Lower lobe of right lung (tissue), 2 donors: ENCODE measurements at regions not wholly inside any gene's neighbourhood (a gene's known extent, or its start where the extent isn't known, plus 50 kb on each side); places are given as distances from the start of the nearest gene placed in this dataset.

Experiments used
- ATAC-seq, 2 donors: fragments of 200-7000 bp; cut with Tn5 transposase; one replicate each; pipeline ENCODE4 v1.9.1; 2020 to 2022; ENCODE audit warnings: mild to moderate bottlenecking in 2 of 2, moderate library complexity in 2 of 2
- DNase-seq: peaks from one replicate; pipeline ENCODE4 v3.0.0-alpha.2; 2020
- H3K27ac ChIP-seq: fragments of 200-600 bp; one replicate; pipeline ENCODE4 v1.8.0; 2022
- H3K27me3 ChIP-seq: fragments of 200-600 bp; one replicate; pipeline ENCODE4 v1.8.0; 2022; ENCODE audit warnings: low read depth
- H3K36me3 ChIP-seq: fragments of 200-600 bp; one replicate; pipeline ENCODE4 v1.8.0; 2022; ENCODE audit warnings: mild to moderate bottlenecking
- H3K4me1 ChIP-seq: fragments of 200-600 bp; one replicate; pipeline ENCODE4 v1.8.0; 2022
- H3K4me3 ChIP-seq: fragments of 200-600 bp; one replicate; pipeline ENCODE4 v1.8.0; 2022; ENCODE audit warnings: mild to moderate bottlenecking
- H3K9me3 ChIP-seq: fragments of 200-600 bp; one replicate; pipeline ENCODE4 v1.8.0; 2022
- CTCF ChIP-seq: fragments of 200-600 bp; IDR thresholded peaks from one replicate; pipeline ENCODE4 v1.8.0; 2022; ENCODE audit warnings: antibody characterized with exemption, mild to moderate bottlenecking
- intact Hi-C: fragments of 100-400 bp; cut with DNase I; formaldehyde crosslinking; loops from one replicate; pipeline ENCODE4 v1.11.0; 2022
- donor health status: DM: no; HTN: yes; CAD: no; lungs with severe emphysema.

- intact Hi-C loops = no loop called here
- H3K27ac ChIP-seq = no peak overlapping the region
- H3K4me1 ChIP-seq = no peaks in the 10 kb centered on the region
- no peaks in the 10 kb centered on the region for H3K36me3 ChIP-seq
- no peaks in the 10 kb centered on the region for H3K9me3 ChIP-seq
- DNase-seq (no peak), ATAC-seq (no peak)
- TF ChIP-seq CTCF = no peak
- no peak overlapping the region for H3K4me3 ChIP-seq
- no peaks in the 10 kb centered on the region for H3K27me3 ChIP-seq
Measured at GRCh38 chr20:4552075-4552640, 134.1 kb upstream of the PRNP start.

- no peaks in the 10 kb centered on the region for H3K4me1 ChIP-seq
- no peaks in the 10 kb centered on the region for H3K9me3 ChIP-seq
- H3K4me3 ChIP-seq = no peak overlapping the region
- no peaks in the 10 kb centered on the region for H3K27me3 ChIP-seq
- ATAC-seq (no peak), DNase-seq (no peak)
- intact Hi-C loops = no loop called here
- no peak for TF ChIP-seq CTCF
- no peak overlapping the region for H3K27ac ChIP-seq
- no peaks in the 10 kb centered on the region for H3K36me3 ChIP-seq
Measured at GRCh38 chr20:4550740-4551139, 135.5 kb upstream of the PRNP start.

- no peak for TF ChIP-seq CTCF
- no peaks in the 10 kb centered on the region for H3K36me3 ChIP-seq
- H3K9me3 ChIP-seq = no peaks in the 10 kb centered on the region
- intact Hi-C loops = no loop called here
- no peak for DNase-seq
- no peak overlapping the region for H3K4me3 ChIP-seq
- H3K27me3 ChIP-seq = no peaks in the 10 kb centered on the region
- H3K27ac ChIP-seq = no peak overlapping the region
- no peaks in the 10 kb centered on the region for H3K4me1 ChIP-seq
- ATAC-seq = no peak
Measured at GRCh38 chr20:4549711-4550259, 136.5 kb upstream of the PRNP start.

- Histone ChIP-seq H3K36me3 (no peaks in the 10 kb centered on the region), H3K9me3 (no peaks in the 10 kb centered on the region), H3K4me3 (no peak overlapping the region), H3K27ac (no peak overlapping the region), H3K27me3 (no peaks in the 10 kb centered on the region), H3K4me1 (no peaks in the 10 kb centered on the region)
- DNase-seq = no peak
- intact Hi-C loops = no loop called here
- ATAC-seq = no peak
- TF ChIP-seq CTCF = no peak
Measured at GRCh38 chr20:4548552-4548951, 137.7 kb upstream of the PRNP start.

DNA sequence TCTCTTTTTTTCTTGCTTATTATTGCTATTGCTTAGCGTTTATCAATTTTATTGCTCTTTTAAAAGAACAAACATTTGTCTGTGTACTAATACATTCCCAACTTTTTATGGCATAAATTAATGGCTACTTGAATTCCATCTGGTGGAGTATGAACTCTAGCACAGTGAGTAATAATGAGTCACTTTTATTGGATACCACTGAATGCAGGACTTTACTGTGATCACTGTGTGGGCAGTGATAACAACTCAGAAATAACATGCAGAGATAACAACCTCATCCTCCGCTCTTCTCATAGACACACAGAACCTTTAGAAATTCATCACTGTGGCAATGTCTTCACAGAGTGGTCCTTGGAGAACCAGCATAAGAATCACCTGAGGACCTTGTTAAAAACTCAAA is 139.5 kb upstream of the PRNP start:
- Histone ChIP-seq H3K4me1 (no peaks in the 10 kb centered on the region), H3K4me3 (no peak overlapping the region), H3K9me3 (no peaks in the 10 kb centered on the region), H3K27me3 (no peaks in the 10 kb centered on the region), H3K27ac (no peak overlapping the region), H3K36me3 (no peaks in the 10 kb centered on the region)
- intact Hi-C loops = no loop called here
- ATAC-seq = no peak
- no peak for TF ChIP-seq CTCF
- DNase-seq = no peak

DNA sequence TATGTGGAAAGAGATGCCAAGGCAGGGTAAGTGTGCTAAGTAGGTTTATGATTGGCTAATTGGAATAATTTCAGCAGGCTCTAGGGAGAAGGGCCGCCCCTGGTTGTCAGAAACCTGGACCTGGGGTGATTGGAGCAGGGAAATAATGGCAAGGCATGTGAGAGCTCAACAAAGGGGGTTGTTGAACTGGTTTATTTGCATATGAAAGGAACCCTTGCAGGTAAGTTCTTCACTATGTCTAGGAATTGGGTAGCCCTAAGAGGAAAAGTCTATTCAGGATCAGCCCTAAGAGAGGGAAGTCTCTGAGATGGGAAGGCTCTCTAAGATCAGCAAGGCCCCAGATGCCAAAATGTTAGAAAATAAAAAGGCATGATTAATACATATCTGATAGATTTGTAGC is 139.9 kb upstream of the PRNP start:
- Histone ChIP-seq H3K4me1 (no peaks in the 10 kb centered on the region), H3K4me3 (no peak overlapping the region), H3K27ac (no peak overlapping the region), H3K9me3 (no peaks in the 10 kb centered on the region), H3K36me3 (no peaks in the 10 kb centered on the region), H3K27me3 (no peaks in the 10 kb centered on the region)
- no peak for TF ChIP-seq CTCF
- ATAC-seq = no peak
- no peak for DNase-seq
- intact Hi-C loops = no loop called here
